ENCODE measurements at regions not wholly inside any gene's neighbourhood (a gene's known extent, or its start where the extent isn't known, plus 50 kb on each side); places are given as distances from the start of the nearest gene placed in this dataset.

DNA sequence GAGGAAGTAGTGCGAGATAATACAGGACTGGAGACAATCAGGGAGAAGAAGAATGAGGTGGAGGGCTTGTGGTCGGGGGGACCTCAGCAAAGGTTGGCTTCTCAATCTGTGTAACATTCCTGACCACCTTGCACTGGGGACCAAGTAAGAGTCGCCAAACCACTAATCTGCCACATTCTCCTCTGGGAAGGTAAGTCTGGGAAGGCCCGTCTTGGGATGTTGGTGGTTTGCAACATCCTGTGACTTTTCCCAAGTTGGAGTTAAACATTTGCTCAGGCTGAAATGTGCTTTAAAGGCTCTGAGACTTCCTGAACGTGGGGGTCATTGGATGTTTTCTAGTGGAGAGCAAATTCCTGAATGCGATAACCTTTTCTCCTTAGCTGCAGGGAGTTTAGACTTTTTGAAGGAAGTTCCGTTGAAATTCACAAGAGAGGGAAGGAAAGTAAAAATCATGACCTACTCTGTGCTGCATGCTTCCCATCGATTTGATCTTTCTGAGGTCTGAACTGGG lies 325.9 kb downstream of the RPS6KC1 start:
- H3K27me3 ChIP-seq (ENCODE audit: control insufficient read depth, insufficient read depth, low read length) = no peaks in the 10 kb centered on the region

DNA sequence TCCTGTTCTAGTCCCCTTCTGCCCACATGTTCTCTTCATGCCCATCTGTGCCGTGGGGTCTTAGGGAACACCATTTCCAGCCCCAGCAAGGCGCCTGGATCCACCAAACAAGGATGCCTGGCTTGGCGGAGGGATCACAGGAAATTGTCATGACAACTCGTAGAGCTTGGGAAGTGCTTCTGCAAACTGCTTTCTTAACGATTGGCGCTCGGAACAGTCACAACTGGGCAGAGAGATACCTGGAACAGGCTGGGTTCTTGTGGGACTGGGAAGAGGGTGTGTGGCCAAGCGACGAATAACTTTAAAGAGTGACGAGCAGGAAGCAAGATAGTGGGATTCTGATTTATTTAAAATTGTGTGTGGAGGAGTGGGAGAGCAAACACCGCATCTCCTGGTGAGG lies 329.8 kb downstream of the RPS6KC1 start:
- no peak overlapping the region for H3K9ac ChIP-seq (ENCODE audit: low read depth, low read length)
- peaks cover 3% of the 10 kb centered on the region for H3K4me1 ChIP-seq (ENCODE audit: control insufficient read depth, insufficient read depth, low read length)
- no peaks in the 10 kb centered on the region for H3K9me3 ChIP-seq (replicated peaks; ENCODE audit: low read length)
- no peak overlapping the region for H3K4me3 ChIP-seq (ENCODE audit: low read length)
- H3K4me2 ChIP-seq (ENCODE audit: low read length) = no peak overlapping the region
- H3K27me3 ChIP-seq (ENCODE audit: control insufficient read depth, insufficient read depth, low read length) = no peaks in the 10 kb centered on the region
- H3K36me3 ChIP-seq (ENCODE audit: insufficient read depth, low read length) = no peaks in the 10 kb centered on the region

More for the DNA sequence above, 325.9 kb downstream of the RPS6KC1 start:
- Histone ChIP-seq H3K9me3 (replicated peaks; ENCODE audit: low read length) (no peaks in the 10 kb centered on the region), H3K36me3 (ENCODE audit: insufficient read depth, low read length) (no peaks in the 10 kb centered on the region), H3K9ac (ENCODE audit: low read depth, low read length) (no peak overlapping the region), H3K4me3 (ENCODE audit: low read length) (no peak overlapping the region), H3K4me2 (ENCODE audit: low read length) (no peak overlapping the region), H3K4me1 (ENCODE audit: control insufficient read depth, insufficient read depth, low read length) (peaks cover 3% of the 10 kb centered on the region)

DNA sequence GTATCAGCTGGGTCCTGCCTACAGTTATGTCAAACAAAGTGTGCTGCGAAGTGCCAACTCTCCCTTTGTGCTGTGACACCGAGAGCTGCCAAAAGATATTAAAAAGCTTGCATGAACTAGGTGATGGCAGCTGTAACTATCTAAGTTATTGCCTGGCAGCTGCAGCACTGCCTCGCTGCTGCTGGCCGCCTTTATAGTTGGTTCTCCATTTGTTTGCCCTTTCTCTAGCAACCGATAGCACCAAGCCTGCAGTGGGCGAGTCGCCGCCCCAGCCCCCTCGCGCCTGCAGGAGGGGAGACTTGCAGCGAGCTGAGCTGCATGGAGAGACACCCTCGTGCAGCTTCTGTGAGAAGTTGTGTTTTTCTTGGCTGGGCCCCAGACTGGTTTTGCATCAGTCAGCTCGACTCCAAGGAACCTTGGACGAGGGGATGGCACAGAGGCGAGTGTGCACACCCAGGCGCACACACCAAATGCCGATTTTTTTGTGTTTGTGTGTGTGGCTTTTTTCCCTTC lies 330.6 kb downstream of the RPS6KC1 start:
- no peak overlapping the region for H3K9ac ChIP-seq (ENCODE audit: low read depth, low read length)
- no peaks in the 10 kb centered on the region for H3K9me3 ChIP-seq (replicated peaks; ENCODE audit: low read length)
- peaks cover 3% of the 10 kb centered on the region for H3K4me1 ChIP-seq (ENCODE audit: control insufficient read depth, insufficient read depth, low read length)
- peak overlapping the region; percentile 65 for H3K4me2 ChIP-seq (ENCODE audit: low read length)
- H3K36me3 ChIP-seq (ENCODE audit: insufficient read depth, low read length) = no peaks in the 10 kb centered on the region
- peak overlapping the region; percentile 53 for H3K4me3 ChIP-seq (ENCODE audit: low read length)
- H3K27me3 ChIP-seq (ENCODE audit: control insufficient read depth, insufficient read depth, low read length) = no peaks in the 10 kb centered on the region

DNA sequence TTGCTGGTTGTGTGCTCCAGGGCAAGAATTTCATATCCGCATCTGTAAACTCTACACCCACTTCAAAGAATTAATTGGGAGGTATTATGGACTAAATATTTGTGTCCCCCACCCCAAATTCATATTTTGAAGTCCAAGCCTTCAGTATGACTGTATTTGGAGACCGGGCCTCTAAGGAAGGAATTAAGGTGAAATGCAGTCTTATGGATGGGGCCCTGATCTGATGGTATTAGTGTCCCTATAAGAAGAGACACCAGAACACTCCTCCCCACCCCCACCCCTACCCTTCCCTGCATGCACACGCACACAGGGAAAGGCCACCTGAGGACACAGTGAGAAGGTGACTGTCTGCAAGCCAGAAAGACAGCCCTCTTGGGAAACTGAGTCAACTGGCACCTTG lies 332.4 kb downstream of the RPS6KC1 start:
- Histone ChIP-seq H3K4me1 (ENCODE audit: control insufficient read depth, insufficient read depth, low read length) (peaks cover 3% of the 10 kb centered on the region), H3K4me3 (ENCODE audit: low read length) (no peak overlapping the region), H3K36me3 (ENCODE audit: insufficient read depth, low read length) (no peaks in the 10 kb centered on the region), H3K27me3 (ENCODE audit: control insufficient read depth, insufficient read depth, low read length) (no peaks in the 10 kb centered on the region), H3K9me3 (replicated peaks; ENCODE audit: low read length) (no peaks in the 10 kb centered on the region), H3K4me2 (ENCODE audit: low read length) (no peak overlapping the region), H3K9ac (ENCODE audit: low read depth, low read length) (no peak overlapping the region)

DNA sequence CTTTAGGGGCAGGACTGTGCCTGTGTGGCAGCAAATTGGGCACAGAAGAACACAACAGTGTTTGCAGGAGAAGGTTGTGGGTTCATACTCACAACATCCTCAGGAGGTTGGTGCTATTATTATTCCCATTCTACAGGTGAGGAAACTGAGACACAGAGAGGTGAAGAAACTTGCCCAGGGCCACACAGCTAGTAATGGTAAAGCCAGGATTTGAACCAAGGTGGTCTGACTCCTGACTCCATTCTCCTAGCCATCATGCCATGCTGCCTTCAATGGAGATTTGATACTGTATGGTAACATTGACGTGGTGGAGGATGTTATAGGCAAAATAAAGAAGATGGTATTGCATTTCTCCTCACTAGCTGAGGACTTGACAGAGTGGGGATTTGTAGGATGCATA lies 334.2 kb downstream of the RPS6KC1 start:
- H3K9ac ChIP-seq (ENCODE audit: low read depth, low read length) = no peak overlapping the region
- no peaks in the 10 kb centered on the region for H3K27me3 ChIP-seq (ENCODE audit: control insufficient read depth, insufficient read depth, low read length)
- no peaks in the 10 kb centered on the region for H3K36me3 ChIP-seq (ENCODE audit: insufficient read depth, low read length)
- no peaks in the 10 kb centered on the region for H3K9me3 ChIP-seq (replicated peaks; ENCODE audit: low read length)
- H3K4me1 ChIP-seq (ENCODE audit: control insufficient read depth, insufficient read depth, low read length) = peaks cover 3% of the 10 kb centered on the region
- no peak overlapping the region for H3K4me3 ChIP-seq (ENCODE audit: low read length)
- no peak overlapping the region for H3K4me2 ChIP-seq (ENCODE audit: low read length)

DNA sequence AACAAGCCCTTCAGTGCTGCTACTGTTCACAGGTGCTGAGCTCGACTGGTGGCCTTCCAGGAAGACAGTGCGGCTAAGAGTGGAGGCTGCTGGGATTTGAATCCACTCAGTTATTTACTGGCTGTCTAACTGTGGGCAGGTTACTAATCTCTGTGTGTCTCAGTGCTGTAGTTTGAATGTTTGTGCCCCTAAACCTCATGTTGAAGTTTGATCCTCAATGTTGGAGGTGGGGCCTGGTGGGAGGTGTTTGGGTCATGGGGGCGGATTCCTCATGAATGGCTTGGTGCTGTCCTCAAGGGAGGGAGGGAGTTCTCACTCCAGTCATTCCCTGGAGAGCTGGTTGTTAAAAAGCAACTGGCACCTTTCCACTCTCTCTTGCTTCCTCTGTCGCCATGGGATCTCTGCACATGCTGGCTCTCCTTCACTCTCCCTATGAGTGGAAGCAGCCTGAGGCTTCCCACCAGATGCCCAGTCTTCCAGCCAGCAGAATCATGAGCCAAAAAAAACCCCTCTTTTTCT lies 334.8 kb downstream of the RPS6KC1 start:
- Histone ChIP-seq H3K36me3 (ENCODE audit: insufficient read depth, low read length) (no peaks in the 10 kb centered on the region), H3K9ac (ENCODE audit: low read depth, low read length) (no peak overlapping the region), H3K4me2 (ENCODE audit: low read length) (no peak overlapping the region), H3K4me1 (ENCODE audit: control insufficient read depth, insufficient read depth, low read length) (peaks cover 3% of the 10 kb centered on the region), H3K27me3 (ENCODE audit: control insufficient read depth, insufficient read depth, low read length) (no peaks in the 10 kb centered on the region), H3K4me3 (ENCODE audit: low read length) (no peak overlapping the region), H3K9me3 (replicated peaks; ENCODE audit: low read length) (no peaks in the 10 kb centered on the region)

DNA sequence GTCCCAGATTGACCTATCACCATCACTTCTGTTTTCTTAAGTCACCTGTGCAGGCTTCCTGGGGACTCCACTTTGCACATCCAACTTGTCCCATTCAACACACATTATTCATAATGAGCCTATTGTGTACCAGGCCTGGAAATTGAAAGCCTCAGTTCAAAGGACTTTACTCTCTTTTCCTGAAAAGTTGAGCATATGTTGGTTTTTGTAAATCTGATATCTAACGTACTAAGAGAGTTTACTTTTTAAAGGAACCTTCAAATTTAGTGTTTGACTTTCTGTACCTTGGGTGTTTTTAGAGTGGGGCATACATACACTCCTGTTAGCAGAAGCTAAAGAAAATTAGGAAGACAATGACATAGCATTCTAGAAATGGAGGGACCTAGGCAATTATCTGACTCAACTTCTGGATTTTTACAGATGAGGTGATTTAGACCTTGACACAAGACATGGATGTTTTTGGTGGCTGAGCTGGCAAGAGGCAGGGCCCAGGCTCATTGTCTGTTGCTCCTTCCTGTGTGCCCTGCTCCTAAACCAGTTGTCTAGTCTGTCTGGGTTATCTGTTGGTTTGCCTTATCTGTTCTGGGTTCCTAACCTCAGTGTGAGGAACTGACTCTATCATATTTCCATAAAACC lies 336.5 kb downstream of the RPS6KC1 start:
- no peak overlapping the region for H3K4me2 ChIP-seq (ENCODE audit: low read length)
- H3K4me1 ChIP-seq (ENCODE audit: control insufficient read depth, insufficient read depth, low read length) = no peaks in the 10 kb centered on the region
- H3K36me3 ChIP-seq (ENCODE audit: insufficient read depth, low read length) = no peaks in the 10 kb centered on the region
- H3K27me3 ChIP-seq (ENCODE audit: control insufficient read depth, insufficient read depth, low read length) = peaks cover 5% of the 10 kb centered on the region
- H3K4me3 ChIP-seq (ENCODE audit: low read length) = no peak overlapping the region
- no peaks in the 10 kb centered on the region for H3K9me3 ChIP-seq (replicated peaks; ENCODE audit: low read length)
- no peak overlapping the region for H3K9ac ChIP-seq (ENCODE audit: low read depth, low read length)

DNA sequence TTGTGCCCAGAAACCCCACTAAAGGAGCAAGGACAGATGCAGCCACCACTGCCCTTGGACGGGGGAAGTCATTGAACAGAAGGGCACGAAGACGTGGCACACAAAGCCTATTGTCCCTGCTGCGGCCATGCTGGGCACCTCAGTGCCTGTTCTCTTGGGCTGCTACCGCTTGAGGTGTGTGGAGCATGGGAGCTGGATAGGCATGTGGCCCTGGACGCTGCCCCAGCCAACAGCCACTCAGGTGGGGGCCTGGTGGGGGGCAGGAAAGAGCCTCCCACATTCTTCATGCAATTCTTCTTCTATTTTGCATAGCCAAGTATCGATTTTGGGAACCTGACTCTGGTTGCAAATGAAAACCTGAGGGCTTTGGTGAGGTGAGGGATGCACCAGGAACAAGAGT lies 337.2 kb downstream of the RPS6KC1 start:
- Histone ChIP-seq H3K36me3 (ENCODE audit: insufficient read depth, low read length) (no peaks in the 10 kb centered on the region), H3K4me3 (ENCODE audit: low read length) (no peak overlapping the region), H3K9me3 (replicated peaks; ENCODE audit: low read length) (no peaks in the 10 kb centered on the region), H3K9ac (ENCODE audit: low read depth, low read length) (no peak overlapping the region), H3K4me2 (ENCODE audit: low read length) (no peak overlapping the region), H3K27me3 (ENCODE audit: control insufficient read depth, insufficient read depth, low read length) (peaks cover 7% of the 10 kb centered on the region), H3K4me1 (ENCODE audit: control insufficient read depth, insufficient read depth, low read length) (no peaks in the 10 kb centered on the region)

DNA sequence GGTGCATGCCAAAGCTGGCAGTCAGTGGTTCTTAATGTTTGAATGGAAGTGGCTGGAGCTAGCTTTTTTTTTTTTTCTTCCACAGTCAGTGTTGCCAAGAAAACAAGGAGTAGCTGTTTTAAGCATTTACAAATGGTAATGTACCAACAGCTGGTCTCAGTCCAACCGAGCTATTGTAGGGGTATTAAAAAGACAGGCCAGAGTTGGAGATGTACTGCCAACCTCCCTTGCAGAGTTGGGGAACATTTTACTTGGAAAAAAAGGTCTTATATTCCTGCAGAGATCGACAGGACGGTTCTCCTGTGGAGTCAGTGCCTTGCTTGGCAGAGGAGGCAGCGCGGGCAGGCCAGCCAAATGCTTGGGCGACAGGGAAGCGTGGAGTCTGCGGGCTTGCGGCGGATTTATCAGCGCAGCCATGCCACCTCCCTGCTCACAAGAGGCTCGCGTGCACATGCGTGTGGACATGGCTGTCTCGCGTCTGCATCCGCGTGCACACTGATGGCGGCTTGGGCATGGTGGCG lies 338.1 kb downstream of the RPS6KC1 start:
- Histone ChIP-seq H3K4me1 (ENCODE audit: control insufficient read depth, insufficient read depth, low read length) (no peaks in the 10 kb centered on the region), H3K9me3 (replicated peaks; ENCODE audit: low read length) (no peaks in the 10 kb centered on the region), H3K4me2 (ENCODE audit: low read length) (no peak overlapping the region), H3K36me3 (ENCODE audit: insufficient read depth, low read length) (no peaks in the 10 kb centered on the region), H3K9ac (ENCODE audit: low read depth, low read length) (no peak overlapping the region), H3K4me3 (ENCODE audit: low read length) (no peak overlapping the region), H3K27me3 (ENCODE audit: control insufficient read depth, insufficient read depth, low read length) (peaks cover 11% of the 10 kb centered on the region)

DNA sequence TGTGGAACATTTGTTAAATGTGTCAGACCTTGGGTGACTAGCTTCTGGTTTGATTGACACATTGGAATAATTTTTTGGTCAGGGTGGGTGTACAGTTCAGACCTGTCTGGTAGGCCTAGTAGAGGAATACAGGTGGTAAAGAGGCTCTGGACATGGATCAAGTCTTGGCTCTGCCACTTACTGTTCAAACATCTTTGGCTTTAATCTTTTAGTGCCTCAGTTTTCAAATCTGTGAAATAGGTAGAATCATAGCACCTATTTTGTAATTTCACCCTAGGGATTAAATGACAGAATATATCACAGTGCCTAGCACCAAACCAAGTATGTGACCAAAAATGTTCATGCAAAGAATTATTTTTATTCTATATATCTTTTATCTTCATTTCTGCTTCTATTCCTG lies 340.4 kb downstream of the RPS6KC1 start:
- Histone ChIP-seq H3K4me2 (ENCODE audit: low read length) (no peak overlapping the region), H3K36me3 (ENCODE audit: insufficient read depth, low read length) (no peaks in the 10 kb centered on the region), H3K27me3 (ENCODE audit: control insufficient read depth, insufficient read depth, low read length) (peaks cover 11% of the 10 kb centered on the region), H3K9me3 (replicated peaks; ENCODE audit: low read length) (no peaks in the 10 kb centered on the region), H3K9ac (ENCODE audit: low read depth, low read length) (no peak overlapping the region), H3K4me3 (ENCODE audit: low read length) (no peak overlapping the region), H3K4me1 (ENCODE audit: control insufficient read depth, insufficient read depth, low read length) (no peaks in the 10 kb centered on the region)

DNA sequence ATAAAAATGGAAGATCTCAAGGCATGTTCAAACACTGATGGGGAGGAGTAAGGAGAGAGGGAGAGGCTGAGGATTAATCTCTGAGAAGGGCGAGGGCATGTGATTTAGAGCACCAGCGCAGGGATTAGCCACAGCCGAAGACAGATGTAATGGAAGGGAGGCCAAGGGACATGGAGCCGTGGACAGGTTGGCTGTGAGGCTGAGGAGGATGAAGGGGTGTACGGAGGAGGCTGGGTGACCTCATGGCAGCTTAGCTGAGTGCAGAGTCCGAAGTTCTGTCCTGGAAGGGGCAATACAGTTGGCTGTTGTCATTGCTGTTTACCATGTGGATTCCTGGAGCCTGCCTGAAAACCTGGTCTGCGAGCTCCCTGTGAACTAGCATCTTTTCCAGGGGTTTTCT lies 342.8 kb downstream of the RPS6KC1 start:
- Histone ChIP-seq H3K4me1 (ENCODE audit: control insufficient read depth, insufficient read depth, low read length) (no peaks in the 10 kb centered on the region), H3K9ac (ENCODE audit: low read depth, low read length) (no peak overlapping the region), H3K9me3 (replicated peaks; ENCODE audit: low read length) (no peaks in the 10 kb centered on the region), H3K4me3 (ENCODE audit: low read length) (no peak overlapping the region), H3K4me2 (ENCODE audit: low read length) (no peak overlapping the region), H3K27me3 (ENCODE audit: control insufficient read depth, insufficient read depth, low read length) (peaks cover 11% of the 10 kb centered on the region), H3K36me3 (ENCODE audit: insufficient read depth, low read length) (no peaks in the 10 kb centered on the region)

DNA sequence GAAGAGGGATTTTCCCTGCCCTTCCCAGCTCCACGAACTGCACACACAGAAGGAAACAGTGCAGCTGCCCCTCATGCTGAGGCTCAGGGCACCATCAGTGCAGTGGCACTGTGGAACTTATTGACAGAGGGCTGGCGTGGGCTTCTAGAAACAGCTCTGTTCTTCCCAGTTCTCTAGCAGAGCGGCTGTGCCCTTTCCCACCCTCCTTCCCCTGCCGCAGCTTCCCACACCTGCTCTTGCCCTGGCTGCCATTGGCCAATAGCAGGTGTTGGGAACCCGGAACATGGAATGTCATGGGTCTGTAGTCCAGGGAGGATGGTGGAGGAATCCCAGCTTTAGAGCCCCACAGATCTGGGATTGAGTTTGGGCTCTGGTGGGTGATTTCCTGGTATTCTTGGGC lies 343.8 kb downstream of the RPS6KC1 start:
- Histone ChIP-seq H3K36me3 (ENCODE audit: insufficient read depth, low read length) (no peaks in the 10 kb centered on the region), H3K4me2 (ENCODE audit: low read length) (no peak overlapping the region), H3K9ac (ENCODE audit: low read depth, low read length) (no peak overlapping the region), H3K4me3 (ENCODE audit: low read length) (no peak overlapping the region), H3K9me3 (replicated peaks; ENCODE audit: low read length) (no peaks in the 10 kb centered on the region), H3K27me3 (ENCODE audit: control insufficient read depth, insufficient read depth, low read length) (peaks cover 11% of the 10 kb centered on the region), H3K4me1 (ENCODE audit: control insufficient read depth, insufficient read depth, low read length) (no peaks in the 10 kb centered on the region)
